H1 (cell line): ENCODE measurements at regions not wholly inside any gene's neighbourhood (a gene's known extent, or its start where the extent isn't known, plus 50 kb on each side); places are given as distances from the start of the nearest gene placed in this dataset.

Experiments
- CHD7 ChIP-seq: fragments of 300-600 bp; sonication (generic); IDR thresholded peaks from 2 replicates; pipeline ENCODE4 v1.7.1; 2012; ENCODE audit warnings: low read length, moderate library complexity, mild to moderate bottlenecking, inconsistent platforms; ENCODE audit not compliant: insufficient replicate concordance
- E2F6 ChIP-seq: IDR thresholded peaks from 2 replicates; pipeline ENCODE4 v1.6.1; 2012; ENCODE audit warnings: inconsistent platforms
- EGR1 ChIP-seq: IDR thresholded peaks from 2 replicates; pipeline ENCODE4 v1.6.1; 2011; ENCODE audit warnings: low read depth, low read length, borderline replicate concordance
- EZH2 ChIP-seq: fragments of 200-600 bp; sonication (generic); IDR thresholded peaks from 2 replicates; pipeline ENCODE4 v1.7.1; 2012; ENCODE audit warnings: low read depth, mild to moderate bottlenecking, moderate library complexity, low read length, inconsistent platforms; ENCODE audit not compliant: severe bottlenecking
- KDM1A ChIP-seq: fragments of 200-600, 300-600 bp; sonication (generic); IDR thresholded peaks from 2 replicates; pipeline ENCODE4 v1.7.1; 2016; ENCODE audit warnings: mild to moderate bottlenecking, low read length, borderline replicate concordance
- POLR2AphosphoS5 ChIP-seq: IDR thresholded peaks from 2 replicates; pipeline ENCODE4 v1.6.1; 2011; ENCODE audit warnings: low read depth, low read length
- RFX5 ChIP-seq: IDR thresholded peaks from 2 replicates; pipeline ENCODE4 v1.6.1; 2011; ENCODE audit warnings: low read depth, low read length, improper control_type of control experiment, borderline replicate concordance
- SP4 ChIP-seq: IDR thresholded peaks from 2 replicates; pipeline ENCODE4 v1.6.1; 2012; ENCODE audit warnings: low read length, inconsistent platforms
- ZNF274 ChIP-seq: IDR thresholded peaks from 2 replicates; pipeline ENCODE4 v1.7.0; 2012; ENCODE audit warnings: low read length, borderline replicate concordance; ENCODE audit errors: extremely low read depth

- TF ChIP-seq CHD7, result no peak
- no peak for TF ChIP-seq ZNF274
- TF ChIP-seq EGR1, result no peak
- TF ChIP-seq E2F6, result no peak
- no peak for TF ChIP-seq EZH2
- no peak for TF ChIP-seq SP4
- no peak for TF ChIP-seq RFX5
- no peak for TF ChIP-seq KDM1A
- no peak for TF ChIP-seq POLR2AphosphoS5
These were observed 127.3 kb upstream of the FLRT2 start (continued) for GRCh38 chr14:85402569-85403162.
